ENCODE measurements at regions not wholly inside any gene's neighbourhood (a gene's known extent, or its start where the extent isn't known, plus 50 kb on each side); places are given as distances from the start of the nearest gene placed in this dataset.

- no peak overlapping the region for H3K4me3 ChIP-seq (ENCODE audit: low read depth in 2 of 2, low read length in 2 of 2)
- no TSS peak for BruUV-seq (replicated peaks)
- no peak for DNase-seq (ENCODE audit: low read depth, low spot score)
- no peaks in the 10 kb centered on the region for H3K4me1 ChIP-seq (ENCODE audit: control insufficient read depth, insufficient read depth, low read length)
- no peak overlapping the region for H3K27ac ChIP-seq (ENCODE audit: low read length)
- H3K27me3 ChIP-seq (ENCODE audit: control insufficient read depth, insufficient read depth, low read length), result no peaks in the 10 kb centered on the region
- ChIA-PET POLR2A (no interaction called here), CTCF (no interaction called here)
- no peaks in the 10 kb centered on the region for H3K9me3 ChIP-seq (ENCODE audit: control insufficient read depth, insufficient read depth, low read depth, low read length)
- TF ChIP-seq CTCF (IDR thresholded peaks at IDR 0.05) (no peak), TCF7L2 (IDR thresholded peaks at IDR 0.05; ENCODE audit: low read depth, low read length) (no peak), REST (IDR thresholded peaks at IDR 0.05; ENCODE audit: insufficient read depth in 1 of 2, low read depth in 2 of 2, low read length in 1 of 2) (no peak), SIN3A (IDR thresholded peaks at IDR 0.05; ENCODE audit: borderline replicate concordance, insufficient read depth, low read depth, low read length) (no peak), POLR2AphosphoS5 (IDR thresholded peaks at IDR 0.05; ENCODE audit: low read depth, low read length) (no peak)
- intact Hi-C loops (cut with micrococcal nuclease; ENCODE audit: unreplicated experiment) (no loop called here), in situ Hi-C loops (cut with HindIII; ENCODE audit: low pct_unique_long_range_greater_than_20kb, low sequenced_read_pairs) (no loop called here)
- no peak for ATAC-seq
- H3K36me3 ChIP-seq (ENCODE audit: control insufficient read depth, insufficient read depth, low read length), result no peaks in the 10 kb centered on the region
These were observed 197.1 kb downstream of the ATP23 start for GRCh38 chr12:58138424-58138823.

GRCh38 chr12:58139894-58140293, 198.5 kb downstream of the ATP23 start:
- no TSS peak for BruUV-seq (replicated peaks)

More at GRCh38 chr12:58139894-58140293, 198.5 kb downstream of the ATP23 start:
- H3K27ac ChIP-seq (ENCODE audit: low read length), result no peak overlapping the region
- in situ Hi-C loops (cut with HindIII; ENCODE audit: low pct_unique_long_range_greater_than_20kb, low sequenced_read_pairs), result no loop called here
- ChIA-PET POLR2A (no interaction called here), CTCF (no interaction called here)
- ATAC-seq (no peak), DNase-seq (ENCODE audit: low read depth, low spot score) (no peak)
- H3K4me1 ChIP-seq (ENCODE audit: control insufficient read depth, insufficient read depth, low read length), result no peaks in the 10 kb centered on the region
- no peak overlapping the region for H3K4me3 ChIP-seq (ENCODE audit: low read depth in 2 of 2, low read length in 2 of 2)
- intact Hi-C loops (cut with micrococcal nuclease; ENCODE audit: unreplicated experiment), result no loop called here
- H3K9me3 ChIP-seq (ENCODE audit: control insufficient read depth, insufficient read depth, low read depth, low read length), result no peaks in the 10 kb centered on the region
- no peak for TF ChIP-seq TCF7L2 (IDR thresholded peaks at IDR 0.05; ENCODE audit: low read depth, low read length)
- TF ChIP-seq POLR2AphosphoS5 (IDR thresholded peaks at IDR 0.05; ENCODE audit: low read depth, low read length), result no peak
- TF ChIP-seq SIN3A (IDR thresholded peaks at IDR 0.05; ENCODE audit: borderline replicate concordance, insufficient read depth, low read depth, low read length), result no peak
- TF ChIP-seq CTCF (IDR thresholded peaks at IDR 0.05), result no peak
- no peak for TF ChIP-seq REST (IDR thresholded peaks at IDR 0.05; ENCODE audit: insufficient read depth in 1 of 2, low read depth in 2 of 2, low read length in 1 of 2)
- no peaks in the 10 kb centered on the region for H3K36me3 ChIP-seq (ENCODE audit: control insufficient read depth, insufficient read depth, low read length)
- H3K27me3 ChIP-seq (ENCODE audit: control insufficient read depth, insufficient read depth, low read length), result no peaks in the 10 kb centered on the region

Data from Panc1 (cell line).